Fibroblast of skin of right biceps (primary cell): ENCODE measurements at regions not wholly inside any gene's neighbourhood (a gene's known extent, or its start where the extent isn't known, plus 50 kb on each side); places are given as distances from the start of the nearest gene placed in this dataset.
"Not testable (repeated sequence)": the region's sequence is repeated elsewhere in the genome, so short reads cannot be mapped to it uniquely, and the experiment has no call there.

Experiments used
- DNase-seq: peaks from one replicate; pipeline ENCODE4 v3.0.0-alpha.2; 2013

DNA sequence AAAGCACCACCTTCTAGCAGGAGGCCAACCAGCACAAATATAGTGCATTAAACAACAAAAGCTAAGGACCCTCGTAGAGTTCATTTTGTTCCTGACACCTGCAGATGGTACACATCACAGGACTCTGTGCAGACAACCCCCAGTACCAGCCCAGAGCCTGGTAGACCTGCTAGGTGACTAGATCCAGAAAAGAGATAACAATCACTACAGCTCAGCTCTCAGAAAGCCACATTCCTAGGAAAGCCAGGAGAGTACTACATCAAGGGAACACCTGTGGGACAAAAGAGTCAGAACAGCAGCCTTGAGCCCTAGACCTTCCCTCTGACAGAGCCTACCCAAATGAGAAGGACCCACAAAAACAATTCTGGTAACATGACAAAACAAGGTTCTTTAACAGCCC lies 344.7 kb upstream of the PTBP2 start:
- no peak for DNase-seq

DNA sequence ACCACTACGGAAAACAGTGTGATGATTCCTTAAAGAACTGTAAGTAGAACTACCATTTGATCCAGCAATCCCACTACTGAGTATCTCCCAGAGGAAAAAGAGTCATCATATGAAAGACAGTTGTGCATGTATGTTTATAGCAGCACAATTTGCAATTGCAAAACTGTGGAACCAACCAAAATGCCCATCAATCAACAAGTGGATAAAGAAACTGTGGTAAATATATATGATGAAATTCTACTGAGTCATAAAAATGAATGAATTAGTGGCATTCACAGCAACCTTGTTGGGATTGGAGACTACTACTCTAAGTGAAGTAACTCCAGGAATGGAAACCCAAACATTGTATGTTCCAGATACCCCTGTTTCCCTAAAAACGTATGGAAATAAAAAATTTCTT lies 337.0 kb upstream of the PTBP2 start:
- DNase-seq, result peak; percentile 7

DNA sequence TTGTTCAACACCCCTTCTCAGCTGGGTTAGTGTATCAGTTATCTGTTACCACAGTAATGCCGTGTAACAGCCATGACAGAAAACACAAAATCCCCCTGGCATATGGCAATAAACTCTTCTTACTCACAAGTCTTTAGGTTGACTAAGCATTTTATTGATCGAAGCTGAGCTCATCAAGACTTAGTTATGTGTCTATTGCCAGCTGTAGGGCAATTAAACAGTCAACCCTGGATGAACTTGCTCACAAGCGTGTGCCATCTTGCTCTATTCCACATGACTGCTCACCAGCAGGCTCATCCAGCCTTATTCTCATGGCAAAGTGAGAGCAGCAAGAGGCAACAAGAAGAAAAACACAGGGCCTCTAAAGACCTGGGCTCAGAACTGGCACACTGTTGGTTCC lies 333.8 kb upstream of the PTBP2 start:
- DNase-seq, result no peak

DNA sequence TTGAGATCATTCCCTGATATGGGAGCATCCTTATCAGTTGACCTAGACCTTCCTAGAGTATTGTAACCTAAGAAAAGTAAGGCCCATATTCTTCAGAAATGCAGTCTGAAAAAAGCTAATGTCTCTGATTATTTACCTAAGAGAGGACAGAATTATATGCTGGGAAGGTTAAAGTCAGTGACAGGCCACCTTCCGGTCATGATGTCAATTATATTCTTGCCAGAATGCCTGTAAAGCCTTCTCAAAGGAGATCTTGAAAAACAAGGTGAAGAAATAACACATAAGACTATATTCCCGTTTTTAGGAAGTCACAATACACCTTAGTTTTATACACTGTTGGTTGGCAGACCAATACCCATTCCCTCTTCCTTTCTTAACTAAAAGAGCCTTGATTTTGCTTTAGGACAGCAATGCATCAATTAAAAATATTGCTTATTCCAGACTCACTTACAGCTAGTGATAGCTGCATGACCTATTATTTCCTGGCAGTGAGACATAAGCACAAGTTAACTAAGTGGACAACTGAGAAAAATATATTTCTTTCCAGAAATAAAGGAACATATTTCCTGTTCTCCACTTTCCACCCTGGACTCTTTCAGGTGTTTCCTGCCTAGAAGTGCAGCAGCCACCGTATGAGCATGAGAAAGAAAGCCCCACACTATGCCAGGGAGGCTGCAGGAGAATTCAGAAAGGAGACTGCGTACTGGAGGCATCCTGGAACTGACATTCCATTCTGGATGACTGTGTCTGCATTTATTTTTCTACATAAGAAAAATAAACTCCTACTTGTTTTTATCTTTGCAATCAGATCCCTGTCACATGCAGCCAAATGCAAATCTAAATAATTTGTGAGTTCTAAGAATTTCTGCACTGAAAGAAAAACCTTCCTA lies 332.9 kb upstream of the PTBP2 start:
- peak; percentile 71 for DNase-seq

DNA sequence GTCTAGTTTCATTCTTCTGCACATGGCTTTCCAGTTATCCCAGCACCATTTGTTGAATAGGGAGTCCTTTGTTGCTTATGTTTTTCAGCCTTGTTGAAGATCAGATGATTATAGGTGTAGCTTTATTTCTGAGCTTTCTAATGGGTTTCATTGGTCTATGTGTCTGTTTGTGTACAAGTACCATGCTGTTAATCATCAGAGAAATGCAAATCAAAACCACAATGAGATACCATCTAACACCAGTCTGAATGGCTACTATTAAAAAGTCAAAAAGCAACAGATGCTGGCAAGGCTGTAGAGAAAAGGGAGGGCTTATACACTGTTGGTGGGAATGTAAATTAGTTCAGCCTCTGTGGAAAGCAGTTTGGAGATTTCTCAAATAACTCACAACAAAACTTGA lies 321.5 kb upstream of the PTBP2 start:
- no peak for DNase-seq

DNA sequence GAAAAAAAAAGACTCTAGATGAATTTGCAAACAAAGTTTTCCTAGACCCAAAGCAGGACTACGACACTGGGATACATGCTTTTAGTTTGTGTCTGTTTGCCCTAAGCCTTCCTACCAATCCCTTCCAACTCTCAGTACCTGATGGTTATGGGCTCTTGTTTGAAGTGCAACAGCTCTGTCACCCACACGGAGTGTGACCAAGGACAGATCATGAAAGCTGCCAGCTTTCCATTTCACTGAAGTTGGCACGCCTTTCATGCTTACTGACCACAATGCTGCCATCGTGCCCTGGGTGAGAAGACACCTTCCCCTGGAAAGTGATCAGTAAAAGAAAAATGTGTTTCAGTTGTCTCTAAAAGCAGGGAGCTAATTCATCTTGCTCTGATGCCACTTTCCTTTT lies 312.5 kb upstream of the PTBP2 start:
- DNase-seq, result no peak

DNA sequence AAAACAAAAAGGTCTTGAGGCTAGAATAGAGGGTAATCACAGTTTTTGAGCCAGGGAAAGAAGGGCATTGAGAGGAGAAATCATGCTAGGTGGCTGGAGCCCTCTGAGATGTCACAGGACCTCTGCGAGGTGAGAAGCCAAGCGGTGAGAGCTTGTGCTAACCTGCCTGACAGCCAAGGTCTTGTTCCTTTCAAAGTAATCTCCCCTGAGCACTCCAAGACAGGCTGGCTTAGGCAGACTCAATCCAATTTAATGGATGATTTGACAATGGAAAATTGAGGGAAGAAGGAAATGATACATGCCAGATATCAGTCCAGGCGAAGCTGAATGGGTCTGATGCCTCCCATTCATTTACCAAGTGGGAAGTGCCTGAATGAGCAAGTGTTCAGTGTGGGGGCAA lies 311.9 kb upstream of the PTBP2 start:
- DNase-seq, result no peak

DNA sequence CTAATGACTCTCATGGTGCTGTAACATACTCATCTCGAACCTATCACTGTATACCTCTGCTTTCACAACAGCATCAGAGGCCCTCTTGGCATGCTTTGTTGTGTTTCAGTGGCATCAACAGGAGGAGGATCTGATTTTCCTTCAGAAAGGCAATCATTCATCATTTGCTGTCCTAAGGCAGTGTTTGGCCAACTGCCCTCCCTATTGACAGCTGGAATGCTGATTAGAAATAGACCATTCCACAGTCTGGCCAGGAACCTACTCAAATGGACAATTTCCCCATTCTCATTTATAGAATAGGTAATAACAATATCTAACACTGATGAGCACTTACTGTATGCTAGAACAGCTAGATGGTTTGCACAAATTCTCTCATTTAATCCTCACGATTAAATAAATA lies 310.6 kb upstream of the PTBP2 start:
- no peak for DNase-seq

DNA sequence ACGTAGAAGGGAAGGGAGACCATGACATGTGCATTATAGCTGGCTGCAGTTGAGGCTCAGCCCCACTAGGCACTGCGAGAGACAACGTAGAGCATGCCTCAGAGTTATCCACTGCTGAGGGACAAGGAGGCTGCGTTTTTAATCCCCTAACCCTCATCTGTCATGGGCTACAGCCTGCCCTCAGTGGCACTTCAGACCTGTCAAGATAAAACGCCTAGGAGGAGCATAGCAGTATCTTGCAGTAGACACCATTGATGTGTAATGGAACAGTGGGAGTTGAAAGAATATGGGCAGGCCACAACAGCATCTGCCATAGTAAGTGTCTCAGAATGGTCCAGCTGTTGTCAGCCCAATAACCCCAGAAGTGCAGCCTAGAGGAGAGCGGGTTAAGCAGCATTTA lies 307.0 kb upstream of the PTBP2 start:
- DNase-seq, result no peak

DNA sequence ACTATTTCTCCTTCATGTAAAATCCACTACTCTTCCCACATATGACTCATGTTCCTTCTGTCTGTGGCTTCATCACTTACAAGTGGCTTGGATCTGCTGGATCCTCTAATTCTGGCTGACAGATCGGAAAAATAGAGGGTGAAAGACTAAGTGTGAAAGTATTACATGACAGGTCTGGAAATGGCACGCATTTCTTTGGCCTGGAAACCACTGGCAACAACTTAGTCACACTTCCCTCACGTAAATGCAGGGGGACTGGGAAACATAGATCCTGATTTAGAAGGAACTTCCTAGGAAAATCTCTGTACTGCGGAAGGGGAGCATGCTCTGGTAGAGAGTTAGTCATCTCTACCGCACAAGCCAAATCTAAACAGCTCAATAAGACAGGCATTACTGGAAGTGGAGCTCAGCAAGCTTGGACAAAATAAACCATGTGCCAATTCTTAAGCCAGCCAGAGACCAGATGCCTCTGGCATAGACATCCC lies 305.4 kb upstream of the PTBP2 start:
- DNase-seq, result peak; percentile 100

DNA sequence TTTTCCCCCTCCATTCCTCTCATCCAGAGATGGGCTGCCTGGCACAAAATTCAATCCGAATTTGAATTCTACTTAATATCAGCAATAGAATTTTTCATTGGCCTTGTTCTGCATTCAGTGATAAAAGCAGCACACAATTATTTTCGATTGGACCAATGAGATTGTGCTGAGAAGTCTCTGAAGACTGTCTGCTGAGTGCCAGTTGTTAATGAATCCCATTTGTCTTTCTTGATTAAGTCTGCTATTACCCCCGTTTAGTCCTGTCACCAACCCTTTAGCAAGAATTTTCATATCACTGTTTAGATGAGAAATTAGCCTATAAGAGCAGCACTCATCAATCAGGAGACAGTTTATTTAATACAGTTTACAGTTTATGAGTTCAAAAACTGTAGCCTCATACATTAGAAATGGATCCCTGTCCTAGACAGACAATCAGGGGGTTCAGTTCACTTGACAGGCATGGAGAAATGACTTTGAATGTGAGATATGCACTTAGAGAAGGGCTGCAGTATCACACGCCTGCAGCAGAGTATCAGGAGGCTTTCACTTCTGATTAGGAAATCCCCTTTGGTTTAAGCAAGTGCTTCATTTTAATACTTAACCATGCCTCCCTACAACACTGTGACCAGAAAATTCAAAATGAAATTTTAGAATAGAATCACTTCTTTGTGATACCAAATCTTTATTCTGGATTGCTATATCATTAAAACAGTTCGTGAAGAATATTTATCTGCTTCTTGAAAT lies 304.7 kb upstream of the PTBP2 start:
- DNase-seq, result peak; percentile 15

DNA sequence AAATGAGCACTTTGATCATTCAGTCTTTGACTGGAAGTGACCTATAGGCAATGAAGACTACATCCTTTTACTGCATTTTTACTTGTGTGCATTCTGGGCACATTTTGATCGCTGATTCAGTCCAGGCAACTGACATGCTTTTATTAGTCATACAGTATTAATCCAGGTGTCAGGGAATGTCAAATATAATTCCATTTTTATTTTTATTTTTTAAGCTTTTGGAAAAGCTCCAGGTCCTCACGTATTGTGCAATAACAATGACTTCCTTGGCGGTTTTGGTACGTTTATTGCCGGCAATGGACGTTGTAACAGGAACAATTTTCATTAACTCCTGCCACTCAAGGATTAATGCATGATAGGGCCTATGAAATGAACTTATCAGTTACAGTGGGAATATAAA lies 302.6 kb upstream of the PTBP2 start:
- no peak for DNase-seq

DNA sequence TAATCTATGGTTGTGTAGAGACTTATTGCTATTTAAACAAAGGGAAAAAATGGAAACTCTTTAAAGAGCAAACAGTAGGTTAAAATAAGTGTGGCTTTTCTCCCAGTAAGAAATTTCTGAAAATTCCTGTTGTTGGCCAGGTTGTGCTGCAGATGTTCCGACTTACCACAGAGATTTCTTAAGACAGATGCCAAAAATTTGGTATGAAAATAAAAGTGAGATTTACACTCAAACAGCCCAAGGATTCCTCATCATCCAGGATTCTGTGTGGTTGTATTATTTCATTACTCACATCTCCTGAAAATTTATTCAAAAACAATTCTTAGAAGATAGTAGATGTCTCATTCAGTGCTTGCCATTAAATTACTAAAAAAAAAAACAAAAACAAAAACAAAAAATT lies 296.7 kb upstream of the PTBP2 start:
- peak; percentile 31 for DNase-seq

DNA sequence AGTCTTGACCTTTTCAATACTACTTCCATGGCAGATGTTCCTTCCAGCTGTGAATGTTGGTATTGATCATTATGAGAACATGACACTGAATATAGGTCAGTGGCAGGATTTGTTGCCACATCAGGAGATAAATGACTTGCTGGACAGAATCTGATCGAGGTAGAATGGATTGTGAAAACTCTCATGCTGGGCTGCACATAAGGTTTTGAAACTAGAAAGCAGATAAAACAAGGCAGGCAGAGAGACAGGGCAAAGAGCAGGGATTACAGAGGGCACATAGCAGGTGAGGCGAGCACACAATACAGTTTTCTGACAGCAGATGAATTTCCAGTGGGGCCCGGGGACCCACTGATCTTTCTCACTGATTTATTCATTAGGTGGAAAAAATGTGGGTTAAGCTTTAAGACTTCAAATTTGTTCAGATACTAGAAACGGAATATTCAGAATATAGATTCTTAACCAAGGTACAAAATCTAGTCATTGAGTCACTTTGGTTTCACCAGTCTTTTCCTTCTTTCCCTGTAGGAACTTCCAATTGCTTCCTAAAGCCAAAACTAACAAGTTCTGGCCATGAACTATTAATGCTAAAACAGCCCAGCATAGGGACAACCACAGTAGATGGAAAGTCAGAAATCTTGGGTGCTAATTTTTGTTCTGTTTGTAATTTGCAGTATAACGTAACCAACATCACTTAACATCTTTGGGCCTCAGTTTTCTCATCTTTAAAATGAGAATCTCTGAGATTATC lies 296.0 kb upstream of the PTBP2 start:
- DNase-seq, result no peak

DNA sequence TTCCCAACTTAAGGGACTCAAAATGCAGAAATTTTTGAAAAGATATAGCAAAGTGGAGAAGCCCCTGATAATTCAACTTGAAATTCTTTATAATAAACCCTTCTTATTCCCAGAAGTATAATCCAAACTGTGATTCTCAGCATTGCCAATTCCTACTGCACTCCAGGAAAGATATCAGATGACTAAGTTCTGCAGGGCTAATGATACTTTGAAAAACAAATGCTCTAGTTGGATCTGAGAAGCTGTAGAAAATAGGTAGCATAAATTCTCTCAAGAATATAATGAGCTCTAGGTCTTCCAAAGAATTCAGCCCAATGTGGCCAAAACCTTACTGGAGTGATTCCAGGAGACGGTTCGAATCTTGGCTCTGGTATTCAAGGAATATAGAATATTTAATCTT lies 294.0 kb upstream of the PTBP2 start:
- DNase-seq, result no peak

DNA sequence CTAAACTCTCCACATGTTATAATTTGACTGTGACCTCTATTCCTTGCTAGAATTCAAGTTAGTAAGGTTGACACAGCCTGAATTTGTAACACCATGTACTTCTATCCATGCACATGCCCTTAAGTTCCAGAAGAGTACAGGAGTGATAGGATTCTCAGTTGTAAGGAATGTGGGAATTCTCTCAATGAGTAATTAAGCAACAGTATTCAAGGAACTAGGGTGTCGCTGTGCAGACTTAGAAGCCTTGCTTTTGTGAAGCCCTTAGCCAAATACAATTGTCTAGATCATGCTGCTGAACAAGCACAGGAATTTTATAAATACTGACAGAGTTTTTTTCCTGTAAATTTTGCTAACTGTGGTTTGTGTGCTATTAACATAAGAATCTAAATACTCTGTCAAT lies 276.3 kb upstream of the PTBP2 start:
- DNase-seq, result no peak

DNA sequence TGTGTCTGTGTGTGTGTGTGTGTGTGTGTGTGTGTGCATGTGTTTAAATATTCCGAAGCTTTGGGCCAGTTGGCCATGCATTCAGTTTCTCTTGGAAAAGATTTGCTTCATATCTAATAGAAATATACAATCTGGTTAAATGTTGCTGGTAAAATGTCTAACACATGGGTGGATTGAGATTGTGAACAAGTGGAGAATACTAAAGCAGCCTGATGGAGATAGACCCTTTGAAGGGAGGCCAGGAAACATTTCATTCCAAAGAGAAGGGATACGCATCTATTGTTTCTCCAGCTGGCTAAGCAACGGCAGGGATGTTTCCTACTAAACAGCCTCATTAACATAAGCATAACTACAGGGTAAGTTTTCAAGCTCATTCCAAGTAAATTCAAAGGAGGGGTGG lies 257.5 kb upstream of the PTBP2 start:
- DNase-seq, result no peak

DNA sequence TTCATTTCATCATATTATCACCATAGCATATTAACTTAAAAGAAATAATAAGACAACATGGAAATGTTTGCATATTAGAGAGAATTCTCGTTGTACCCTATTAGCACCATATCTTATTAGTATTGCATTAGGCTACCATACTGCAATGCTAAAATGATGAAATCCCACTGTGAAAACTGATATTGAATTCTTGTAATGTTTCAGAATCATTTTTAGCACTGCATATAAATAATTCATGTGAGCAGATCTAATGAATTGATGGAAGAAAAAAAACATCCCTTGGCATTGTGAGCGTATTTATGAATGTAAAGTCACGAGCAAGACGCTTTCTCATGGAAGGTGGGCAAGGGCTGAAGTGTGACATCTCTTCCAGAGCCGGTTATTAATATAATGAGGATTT lies 257.1 kb upstream of the PTBP2 start:
- DNase-seq, result no peak

DNA sequence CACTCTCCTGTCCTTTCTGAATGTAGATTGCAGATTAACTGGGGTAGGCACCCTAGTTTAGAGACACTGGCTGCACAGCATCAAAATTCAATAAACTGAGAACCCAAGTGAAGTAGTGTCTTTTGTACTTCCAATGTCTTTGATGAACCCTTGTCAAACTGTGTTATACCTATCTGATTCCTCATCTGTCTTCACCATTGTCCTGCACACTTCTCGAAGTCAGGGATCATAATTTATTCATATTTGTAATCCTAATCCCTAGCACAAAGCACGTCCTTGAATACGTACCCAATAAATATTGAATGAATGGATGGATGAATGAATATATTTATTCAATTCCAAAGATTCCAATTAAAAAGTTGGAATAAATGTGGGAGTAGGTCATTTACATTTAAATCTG lies 256.6 kb upstream of the PTBP2 start:
- no peak for DNase-seq

DNA sequence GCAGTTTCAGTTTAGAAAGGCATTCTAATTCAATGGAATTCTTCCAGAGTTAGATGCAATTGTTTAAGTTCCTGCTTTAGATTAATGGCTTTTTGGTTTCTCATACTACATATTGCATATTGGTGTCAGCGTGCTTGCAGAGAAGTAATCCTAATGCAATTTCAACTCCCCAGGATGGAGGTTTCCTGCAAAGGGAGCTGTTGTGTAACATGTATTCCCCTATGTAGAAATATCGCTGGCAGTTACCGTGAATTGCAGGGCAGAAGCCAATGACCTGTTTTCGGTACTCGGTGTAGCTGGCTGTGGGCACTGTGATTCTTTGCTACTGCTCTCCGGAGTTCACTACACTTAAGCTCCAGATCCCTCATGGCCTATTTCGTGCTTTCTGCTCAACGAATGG lies 256.1 kb upstream of the PTBP2 start:
- DNase-seq, result peak; percentile 74

DNA sequence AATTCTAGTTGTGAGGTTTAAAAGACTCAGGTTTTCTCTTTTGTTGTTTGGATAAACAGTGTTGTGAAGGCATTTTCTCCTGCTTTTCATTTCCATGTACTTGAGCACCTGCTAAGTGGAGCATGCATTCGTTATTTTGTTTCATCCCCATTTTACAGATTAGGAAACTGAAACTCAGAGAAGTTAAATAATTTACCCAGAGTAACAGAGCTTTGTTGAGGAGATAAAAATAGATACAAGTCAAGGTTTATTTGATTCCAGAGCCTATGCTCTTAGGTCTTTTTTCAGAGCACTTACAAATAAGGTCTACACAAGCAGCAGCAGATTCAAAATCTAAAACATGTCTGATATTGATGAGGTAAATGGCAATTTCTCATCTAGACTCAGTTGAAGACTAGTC lies 254.7 kb upstream of the PTBP2 start:
- no peak for DNase-seq

DNA sequence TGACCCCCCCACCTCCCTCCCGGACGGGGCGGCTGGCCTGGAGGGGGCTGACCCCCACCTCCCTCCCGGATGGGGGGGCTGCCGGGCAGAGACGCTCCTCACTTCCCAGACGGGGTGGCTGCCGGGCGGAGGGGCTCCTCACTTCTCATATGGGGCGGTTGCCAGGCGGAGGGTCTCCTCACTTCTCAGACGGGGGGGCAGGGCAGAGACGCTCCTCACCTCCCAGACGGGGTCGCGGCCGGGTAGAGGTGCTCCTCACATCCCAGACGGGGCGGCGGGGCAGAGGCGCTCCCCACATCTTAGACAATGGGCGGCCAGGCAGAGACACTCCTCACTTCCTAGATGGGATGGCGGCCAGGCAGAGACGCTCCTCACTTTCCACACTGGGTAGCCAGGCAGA lies 251.9 kb upstream of the PTBP2 start:
- DNase-seq, result not testable (repeated sequence)

DNA sequence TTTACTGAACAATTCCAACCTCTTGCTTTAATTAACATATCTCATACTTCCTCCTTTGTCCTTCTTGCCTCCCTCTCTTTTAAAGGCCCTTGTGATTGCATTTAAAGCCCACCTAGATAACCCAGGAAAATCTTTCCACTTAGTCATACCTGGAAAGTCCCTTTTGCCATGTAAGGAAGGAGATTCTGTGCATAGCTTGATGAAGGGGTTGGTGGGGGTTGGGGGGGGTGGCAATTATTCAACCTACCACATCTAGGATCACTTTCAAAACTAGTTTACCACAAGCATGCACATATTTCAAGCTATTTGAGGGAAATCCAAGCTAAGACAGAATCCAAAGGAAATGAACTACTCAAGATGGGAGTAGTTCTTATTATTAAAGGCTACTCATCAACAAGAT lies 249.1 kb upstream of the PTBP2 start:
- DNase-seq, result peak; percentile 85
